Neural progenitor cell (in vitro differentiated cells): ENCODE measurements at regions not wholly inside any gene's neighbourhood (a gene's known extent, or its start where the extent isn't known, plus 50 kb on each side); places are given as distances from the start of the nearest gene placed in this dataset.

Source experiments
- EZH2phosphoT487 ChIP-seq: fragments of 200-600 bp; sonication (generic); IDR thresholded peaks from 2 replicates; pipeline ENCODE4 v1.6.1; 2017; ENCODE audit warnings: antibody characterized with exemption
- TF ChIP-seq, protein P1 (sequence below): fragments of 200-600 bp; sonication (generic); IDR thresholded peaks from 2 replicates; pipeline ENCODE4 v1.5.1; 2017; ENCODE audit warnings: antibody characterized with exemption, mild to moderate bottlenecking

DNA sequence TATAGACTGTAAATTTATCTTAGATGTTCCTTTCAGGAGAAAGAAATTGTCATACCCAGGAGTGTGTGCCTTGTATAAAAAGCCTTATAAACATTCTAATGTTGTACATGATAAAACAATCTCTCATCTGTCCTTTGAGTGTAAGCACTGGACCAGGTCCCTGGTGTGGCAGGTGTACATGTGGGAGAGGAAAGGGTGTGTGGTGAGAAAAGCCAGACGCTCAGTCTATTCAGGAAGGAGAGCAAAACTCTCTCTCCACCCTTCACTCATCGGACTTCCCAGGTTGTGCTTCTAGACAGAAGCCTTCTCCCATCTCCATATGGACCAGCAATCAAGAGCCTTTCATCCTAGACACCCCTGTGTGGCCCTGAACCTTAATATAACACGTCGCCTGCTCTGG, 154.2 kb downstream of the ESM1 start:
- TF ChIP-seq, protein P1, sequence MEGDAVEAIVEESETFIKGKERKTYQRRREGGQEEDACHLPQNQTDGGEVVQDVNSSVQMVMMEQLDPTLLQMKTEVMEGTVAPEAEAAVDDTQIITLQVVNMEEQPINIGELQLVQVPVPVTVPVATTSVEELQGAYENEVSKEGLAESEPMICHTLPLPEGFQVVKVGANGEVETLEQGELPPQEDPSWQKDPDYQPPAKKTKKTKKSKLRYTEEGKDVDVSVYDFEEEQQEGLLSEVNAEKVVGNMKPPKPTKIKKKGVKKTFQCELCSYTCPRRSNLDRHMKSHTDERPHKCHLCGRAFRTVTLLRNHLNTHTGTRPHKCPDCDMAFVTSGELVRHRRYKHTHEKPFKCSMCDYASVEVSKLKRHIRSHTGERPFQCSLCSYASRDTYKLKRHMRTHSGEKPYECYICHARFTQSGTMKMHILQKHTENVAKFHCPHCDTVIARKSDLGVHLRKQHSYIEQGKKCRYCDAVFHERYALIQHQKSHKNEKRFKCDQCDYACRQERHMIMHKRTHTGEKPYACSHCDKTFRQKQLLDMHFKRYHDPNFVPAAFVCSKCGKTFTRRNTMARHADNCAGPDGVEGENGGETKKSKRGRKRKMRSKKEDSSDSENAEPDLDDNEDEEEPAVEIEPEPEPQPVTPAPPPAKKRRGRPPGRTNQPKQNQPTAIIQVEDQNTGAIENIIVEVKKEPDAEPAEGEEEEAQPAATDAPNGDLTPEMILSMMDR = no peak
- TF ChIP-seq EZH2phosphoT487 = no peak
